DND-41 (cell line): ENCODE measurements at regions not wholly inside any gene's neighbourhood (a gene's known extent, or its start where the extent isn't known, plus 50 kb on each side); places are given as distances from the start of the nearest gene placed in this dataset.

Experiments used
- ATAC-seq: fragments of 200-7000 bp; cut with Tn5 transposase; 3 replicates; pipeline ENCODE4 v1.9.1; 2021; ENCODE audit warnings: low read depth; ENCODE audit not compliant: insufficient read depth
- DNase-seq: peaks from one replicate; pipeline ENCODE4 v3.0.0-alpha.2; 2020
- H2AFZ ChIP-seq: 2 replicates; pipeline ENCODE4 v1.6.0; 2012; ENCODE audit warnings: low read depth, low read length
- H3K27ac ChIP-seq: 2 replicates; pipeline ENCODE4 v1.5.1; 2012; ENCODE audit warnings: low read length, inconsistent platforms
- H3K27me3 ChIP-seq: fragments of 200-600 bp; sonication (generic); 2 replicates; pipeline ENCODE4 v1.6.0; 2012; ENCODE audit warnings: low read length, mild to moderate bottlenecking, inconsistent platforms; ENCODE audit not compliant: insufficient read depth, poor library complexity
- H3K36me3 ChIP-seq: 2 replicates; pipeline ENCODE4 v1.5.1; 2012; ENCODE audit warnings: low read length, inconsistent platforms; ENCODE audit not compliant: insufficient read depth
- H3K4me1 ChIP-seq: 2 replicates; pipeline ENCODE4 v1.5.1; 2012; ENCODE audit warnings: mild to moderate bottlenecking, low read length; ENCODE audit not compliant: insufficient read depth
- H3K4me2 ChIP-seq: 2 replicates; pipeline ENCODE4 v1.6.0; 2012; ENCODE audit warnings: mild to moderate bottlenecking, moderate library complexity, low read length, inconsistent platforms; ENCODE audit not compliant: insufficient read depth
- H3K4me3 ChIP-seq, 2 experiments: fragments of 200-600 bp in 1 of 2; shearing (Covaris generic) in 1 of 2; 2 replicates each; pipeline ENCODE4 v1.5.1; 2012 to 2016; ENCODE audit warnings: inconsistent platforms in 2 of 2, low read length in 2 of 2, mild to moderate bottlenecking in 2 of 2, low read depth in 1 of 2, moderate library complexity in 1 of 2
- H3K79me2 ChIP-seq: 2 replicates; pipeline ENCODE4 v1.6.0; 2012; ENCODE audit warnings: low read length, inconsistent platforms; ENCODE audit not compliant: insufficient read depth
- H3K9ac ChIP-seq: 2 replicates; pipeline ENCODE4 v1.6.0; 2012; ENCODE audit warnings: low read depth, mild to moderate bottlenecking, inconsistent platforms, low read length, moderate library complexity
- H3K9me3 ChIP-seq: 2 replicates; pipeline ENCODE4 v1.5.1; 2012; ENCODE audit warnings: low read length, moderate library complexity, mild to moderate bottlenecking, inconsistent platforms; ENCODE audit not compliant: insufficient read depth, severe bottlenecking
- H4K20me1 ChIP-seq: 2 replicates; pipeline ENCODE4 v1.6.0; 2012; ENCODE audit warnings: low read length; ENCODE audit not compliant: insufficient read depth
- EZH2 ChIP-seq: IDR thresholded peaks from 3 replicates; pipeline ENCODE4 v1.6.1; 2012; ENCODE audit warnings: borderline replicate concordance, low read depth, mild to moderate bottlenecking, moderate library complexity, low read length, inconsistent platforms; ENCODE audit not compliant: severe bottlenecking
- TF ChIP-seq, protein P1 (sequence below): IDR thresholded peaks from 2 replicates; pipeline ENCODE4 v1.5.1; 2012; ENCODE audit warnings: borderline replicate concordance, low read length, moderate library complexity, mild to moderate bottlenecking; ENCODE audit not compliant: poor library complexity, severe bottlenecking; ENCODE audit errors: extremely low read depth

DNA sequence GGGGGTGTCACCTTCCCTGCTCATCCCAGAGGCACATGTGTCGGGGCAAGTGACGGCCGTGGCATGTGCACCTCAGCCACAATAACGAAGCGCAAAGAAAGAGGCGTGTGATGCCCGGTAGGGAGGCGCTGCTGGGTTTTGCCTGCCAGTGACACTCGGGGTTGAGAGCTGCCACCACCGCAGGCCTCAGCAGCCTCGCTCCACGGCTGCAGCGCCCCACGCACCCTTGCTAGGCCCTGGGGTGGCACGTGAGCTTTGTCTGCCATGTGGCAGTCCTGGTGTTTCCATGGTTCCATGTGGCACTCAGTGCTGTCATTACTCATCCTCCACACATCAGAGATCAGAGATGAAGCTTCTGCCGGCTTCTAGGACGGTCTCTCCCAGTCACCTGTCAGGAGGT lies 136.0 kb upstream of the AGAP1 start:
- peaks cover 7% of the 10 kb centered on the region for H3K27me3 ChIP-seq
- H3K27ac ChIP-seq = no peak overlapping the region
- ATAC-seq = no peak
- DNase-seq = no peak
- no peak overlapping the region for H3K9ac ChIP-seq
- H3K4me2 ChIP-seq = no peak overlapping the region
- H2AFZ ChIP-seq = no peak overlapping the region
- no peaks in the 10 kb centered on the region for H3K79me2 ChIP-seq
- no peak for TF ChIP-seq EZH2
- TF ChIP-seq, protein P1, sequence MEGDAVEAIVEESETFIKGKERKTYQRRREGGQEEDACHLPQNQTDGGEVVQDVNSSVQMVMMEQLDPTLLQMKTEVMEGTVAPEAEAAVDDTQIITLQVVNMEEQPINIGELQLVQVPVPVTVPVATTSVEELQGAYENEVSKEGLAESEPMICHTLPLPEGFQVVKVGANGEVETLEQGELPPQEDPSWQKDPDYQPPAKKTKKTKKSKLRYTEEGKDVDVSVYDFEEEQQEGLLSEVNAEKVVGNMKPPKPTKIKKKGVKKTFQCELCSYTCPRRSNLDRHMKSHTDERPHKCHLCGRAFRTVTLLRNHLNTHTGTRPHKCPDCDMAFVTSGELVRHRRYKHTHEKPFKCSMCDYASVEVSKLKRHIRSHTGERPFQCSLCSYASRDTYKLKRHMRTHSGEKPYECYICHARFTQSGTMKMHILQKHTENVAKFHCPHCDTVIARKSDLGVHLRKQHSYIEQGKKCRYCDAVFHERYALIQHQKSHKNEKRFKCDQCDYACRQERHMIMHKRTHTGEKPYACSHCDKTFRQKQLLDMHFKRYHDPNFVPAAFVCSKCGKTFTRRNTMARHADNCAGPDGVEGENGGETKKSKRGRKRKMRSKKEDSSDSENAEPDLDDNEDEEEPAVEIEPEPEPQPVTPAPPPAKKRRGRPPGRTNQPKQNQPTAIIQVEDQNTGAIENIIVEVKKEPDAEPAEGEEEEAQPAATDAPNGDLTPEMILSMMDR = no peak
- no peak overlapping the region for H3K4me3 ChIP-seq
- H3K9me3 ChIP-seq = no peaks in the 10 kb centered on the region
- H3K36me3 ChIP-seq = no peaks in the 10 kb centered on the region
- no peaks in the 10 kb centered on the region for H3K4me1 ChIP-seq
- no peaks in the 10 kb centered on the region for H4K20me1 ChIP-seq

DNA sequence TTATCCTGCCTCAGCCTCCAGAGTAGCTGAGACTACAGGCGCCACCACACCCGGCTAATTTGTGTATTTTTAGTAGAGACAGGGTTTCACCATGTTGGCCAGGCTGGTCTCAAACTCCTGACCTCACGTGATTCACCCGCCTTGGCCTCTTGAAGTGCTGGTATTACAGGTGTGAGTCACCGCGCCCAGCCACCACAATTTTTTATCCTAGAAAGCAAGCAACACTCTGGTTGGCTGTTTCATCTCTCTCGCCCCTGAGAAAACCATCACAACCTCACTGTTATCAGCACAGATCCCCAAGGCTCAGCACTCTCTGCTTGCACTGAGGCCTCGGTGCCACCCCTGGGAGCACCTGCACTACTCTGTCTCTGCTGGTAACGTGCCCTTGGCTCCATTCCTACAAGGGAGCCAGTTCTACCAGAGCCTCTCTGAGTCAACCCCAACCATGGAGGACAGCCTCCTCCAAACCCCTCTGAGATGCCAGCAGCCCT lies 134.8 kb upstream of the AGAP1 start:
- H3K27ac ChIP-seq = no peak overlapping the region
- no peak for ATAC-seq

DNA sequence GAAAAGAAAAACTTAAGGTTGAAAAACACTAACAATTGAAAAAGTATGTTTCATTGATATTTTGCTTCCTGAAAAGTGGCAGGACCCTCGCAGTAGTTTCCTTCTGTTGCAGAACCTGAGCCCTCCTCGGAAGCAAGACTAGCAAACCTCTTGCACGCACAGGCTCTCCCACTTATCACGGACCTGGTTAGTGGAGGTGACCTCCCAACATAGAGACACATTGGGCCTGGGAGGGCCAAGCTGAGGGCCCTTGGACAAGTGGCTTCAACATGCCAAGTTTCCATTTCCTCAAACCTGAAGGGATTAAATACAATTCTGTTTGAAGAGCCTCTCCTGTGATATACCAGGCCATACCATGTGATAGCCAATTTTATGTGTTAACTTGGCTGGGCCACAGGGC lies 133.4 kb upstream of the AGAP1 start:
- no peak for DNase-seq
- Histone ChIP-seq H3K4me2 (no peak overlapping the region), H3K79me2 (no peaks in the 10 kb centered on the region), H3K27ac (no peak overlapping the region), H4K20me1 (no peaks in the 10 kb centered on the region), H3K4me1 (no peaks in the 10 kb centered on the region), H2AFZ (no peak overlapping the region), H3K9ac (no peak overlapping the region), H3K4me3 (no peak overlapping the region), H3K27me3 (peaks cover 7% of the 10 kb centered on the region), H3K36me3 (no peaks in the 10 kb centered on the region), H3K9me3 (no peaks in the 10 kb centered on the region)
- no peak for ATAC-seq
- TF ChIP-seq, protein P1 = no peak
- TF ChIP-seq EZH2 = no peak

More for the DNA sequence above, 134.8 kb upstream of the AGAP1 start:
- H4K20me1 ChIP-seq = no peaks in the 10 kb centered on the region
- H3K79me2 ChIP-seq = no peaks in the 10 kb centered on the region
- H3K36me3 ChIP-seq = no peaks in the 10 kb centered on the region
- peaks cover 7% of the 10 kb centered on the region for H3K27me3 ChIP-seq
- no peaks in the 10 kb centered on the region for H3K4me1 ChIP-seq
- H3K4me3 ChIP-seq = no peak overlapping the region
- DNase-seq = no peak
- TF ChIP-seq, protein P1 = no peak
- TF ChIP-seq EZH2 = no peak
- H3K9me3 ChIP-seq = no peaks in the 10 kb centered on the region
- H3K4me2 ChIP-seq = no peak overlapping the region
- no peak overlapping the region for H2AFZ ChIP-seq
- H3K9ac ChIP-seq = no peak overlapping the region

DNA sequence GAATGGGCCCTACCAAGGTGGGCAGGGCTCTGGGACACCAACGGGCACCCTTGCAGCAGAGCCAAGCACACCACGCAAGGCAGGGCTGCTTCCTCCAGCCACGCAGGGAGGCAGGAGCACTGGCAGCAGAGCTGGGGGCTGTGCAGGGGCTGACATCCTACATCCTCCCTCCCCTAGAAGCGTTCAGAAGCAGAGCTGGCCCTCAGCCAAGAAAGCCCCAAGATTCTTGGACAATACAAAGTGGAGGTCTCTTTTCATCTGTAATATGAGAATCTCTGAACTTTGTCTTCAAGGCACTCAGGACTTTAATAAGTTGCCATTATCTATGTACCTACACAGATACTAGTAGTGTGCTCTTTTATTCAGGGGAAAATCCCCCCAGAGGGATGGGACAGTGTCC lies 128.1 kb upstream of the AGAP1 start:
- ATAC-seq = no peak
- Histone ChIP-seq H4K20me1 (no peaks in the 10 kb centered on the region), H3K27ac (no peak overlapping the region), H3K4me3 (no peak overlapping the region), H3K4me1 (no peaks in the 10 kb centered on the region), H3K79me2 (no peaks in the 10 kb centered on the region), H2AFZ (no peak overlapping the region), H3K4me2 (no peak overlapping the region), H3K36me3 (no peaks in the 10 kb centered on the region), H3K9ac (no peak overlapping the region), H3K27me3 (peaks cover 9% of the 10 kb centered on the region), H3K9me3 (no peaks in the 10 kb centered on the region)
- TF ChIP-seq EZH2 = no peak
- TF ChIP-seq, protein P1 = no peak
- DNase-seq = no peak
